Left lung (tissue), 4 donors: ENCODE measurements at regions not wholly inside any gene's neighbourhood (a gene's known extent, or its start where the extent isn't known, plus 50 kb on each side); places are given as distances from the start of the nearest gene placed in this dataset.
A peak's percentile ranks its signal among the peaks of the same experiment; 100 is the strongest.

Experiments used
- ATAC-seq: fragments of 200-7000 bp; cut with Tn5 transposase; one replicate; pipeline ENCODE4 v1.9.1; 2020; ENCODE audit warnings: moderate library complexity
- DNase-seq, 4 donors: peaks; one replicate each; pipeline ENCODE4 v3.0.0-alpha.2; 2013 to 2020
- H3K27ac ChIP-seq, 2 donors: fragments of 200-600 bp; sonication (generic) in 1 of 2; one replicate each; pipeline versions ENCODE4 v1.5.0 to v1.8.0; 2020 to 2021
- H3K27me3 ChIP-seq, 2 donors: fragments of 200-600 bp; sonication (generic) in 1 of 2; one replicate each; pipeline versions ENCODE4 v1.5.0 to v1.8.0; 2020 to 2021
- H3K36me3 ChIP-seq, 2 donors: fragments of 200-600 bp; sonication (generic) in 1 of 2; one replicate each; pipeline versions ENCODE4 v1.5.0 to v1.8.0; 2020 to 2021
- H3K4me1 ChIP-seq, 2 donors: fragments of 200-600 bp; one replicate each; pipeline ENCODE4 v1.8.0; 2021
- H3K4me3 ChIP-seq, 2 donors: fragments of 200-600 bp; sonication (generic) in 1 of 2; one replicate each; pipeline versions ENCODE4 v1.5.0 to v1.8.0; 2020 to 2021; ENCODE audit warnings: mild to moderate bottlenecking in 1 of 2
- H3K9me3 ChIP-seq, 2 donors: fragments of 200-600 bp; sonication (generic) in 1 of 2; one replicate each; pipeline versions ENCODE4 v1.5.0 to v1.8.0; 2020 to 2021
- CTCF ChIP-seq, 2 donors: fragments of 200-600 bp; sonication (generic) in 1 of 2; IDR thresholded peaks; one replicate each; pipeline versions ENCODE4 v1.5.0 to v1.8.0; 2021; ENCODE audit warnings: antibody characterized with exemption in 2 of 2
- intact Hi-C, 2 donors: fragments of 100-400 bp; cut with DNase I; formaldehyde crosslinking; loops; one replicate each; pipeline versions ENCODE4 v1.11.2 to v1.14.2; 2022
- donor health status: DM: no; HTN: yes; CAD: no.
- donor health status: DM: no; HTN: no; CAD: no.

- H3K4me1 ChIP-seq = no peaks in the 10 kb centered on the region
- H3K9me3 ChIP-seq = no peaks in the 10 kb centered on the region
- no peak for TF ChIP-seq CTCF (IDR thresholded peaks at IDR 0.05)
- DNase-seq = no peak
- H3K27ac ChIP-seq = no peak overlapping the region
- H3K27me3 ChIP-seq = no peaks in the 10 kb centered on the region
- no peaks in the 10 kb centered on the region for H3K36me3 ChIP-seq
- intact Hi-C loops = no loop called here
- H3K4me3 ChIP-seq = no peak overlapping the region
- no peak for ATAC-seq
Measured at GRCh38 chr7:12809476-12809875, 122.0 kb downstream of the ARL4A start.

GRCh38 chr7:12812111-12812510 is 124.7 kb downstream of the ARL4A start:
- Histone ChIP-seq H3K27me3 (no peaks in the 10 kb centered on the region), H3K9me3 (no peaks in the 10 kb centered on the region), H3K36me3 (no peaks in the 10 kb centered on the region), H3K4me1 (no peaks in the 10 kb centered on the region), H3K27ac (no peak overlapping the region), H3K4me3 (no peak overlapping the region)
- ATAC-seq = no peak
- intact Hi-C loops = no loop called here
- no peak for DNase-seq
- TF ChIP-seq CTCF (IDR thresholded peaks at IDR 0.05) = no peak

GRCh38 chr7:12814107-12814506 is 126.7 kb downstream of the ARL4A start:
- peak; percentile 69 for ATAC-seq
- H3K27ac ChIP-seq = no peak overlapping the region

GRCh38 chr7:12814828-12815227 is 127.4 kb downstream of the ARL4A start:
- Histone ChIP-seq H3K27ac (no peak overlapping the region), H3K4me1 (no peaks in the 10 kb centered on the region), H3K27me3 (no peaks in the 10 kb centered on the region), H3K4me3 (no peak overlapping the region), H3K9me3 (no peaks in the 10 kb centered on the region), H3K36me3 (no peaks in the 10 kb centered on the region)
- DNase-seq = no peak
- no peak for ATAC-seq
- intact Hi-C loops = no loop called here
- TF ChIP-seq CTCF (IDR thresholded peaks at IDR 0.05) = no peak

More at GRCh38 chr7:12814107-12814506, 126.7 kb downstream of the ARL4A start:
- Histone ChIP-seq H3K4me3 (no peak overlapping the region), H3K27me3 (no peaks in the 10 kb centered on the region), H3K4me1 (no peaks in the 10 kb centered on the region), H3K36me3 (no peaks in the 10 kb centered on the region), H3K9me3 (no peaks in the 10 kb centered on the region)
- no peak for DNase-seq
- no peak for TF ChIP-seq CTCF (IDR thresholded peaks at IDR 0.05)
- intact Hi-C loops = no loop called here

- Histone ChIP-seq H3K4me3 (no peak overlapping the region), H3K9me3 (no peaks in the 10 kb centered on the region), H3K36me3 (no peaks in the 10 kb centered on the region), H3K27ac (no peak overlapping the region), H3K27me3 (no peaks in the 10 kb centered on the region), H3K4me1 (no peaks in the 10 kb centered on the region)
- no peak for TF ChIP-seq CTCF (IDR thresholded peaks at IDR 0.05)
- ATAC-seq (no peak), DNase-seq (no peak)
- intact Hi-C loops = no loop called here
Measured at GRCh38 chr7:12815426-12815825, 128.0 kb downstream of the ARL4A start.
